HG02588 (cell line): ENCODE measurements at regions not wholly inside any gene's neighbourhood (a gene's known extent, or its start where the extent isn't known, plus 50 kb on each side); places are given as distances from the start of the nearest gene placed in this dataset.

Experiments
- ATAC-seq: cut with Tn5 transposase; IDR thresholded peaks from one replicate; pipeline ENCODE4 v1.9.1; 2021; ENCODE audit warnings: mild to moderate bottlenecking, moderate library complexity; ENCODE audit not compliant: unreplicated experiment

GRCh38 chr2:42849311-42849710 is 56.9 kb upstream of the HAAO start:
- ATAC-seq = no peak

- no peak for ATAC-seq
Measured at GRCh38 chr2:42848726-42849290, 56.4 kb upstream of the HAAO start.

DNA sequence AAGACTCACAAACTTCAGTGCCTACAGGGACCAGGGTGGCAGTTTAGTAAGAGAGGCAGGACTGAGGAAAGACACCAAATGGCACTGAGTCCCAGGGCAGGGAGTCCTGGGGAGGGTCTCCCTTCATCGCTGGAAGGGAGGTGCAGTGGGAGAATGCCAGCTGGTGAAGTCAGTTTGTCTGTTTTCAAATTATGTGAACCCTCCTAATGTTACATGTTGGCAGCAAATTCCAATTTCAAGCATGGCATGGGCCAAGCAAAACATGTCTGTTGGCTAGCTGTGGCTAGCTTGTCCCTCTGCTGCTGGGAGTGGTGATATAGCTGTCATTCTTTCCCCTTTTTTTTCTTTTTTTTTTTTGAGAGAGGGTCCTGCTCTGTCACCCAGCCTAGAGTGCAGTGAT is 55.9 kb upstream of the HAAO start:
- ATAC-seq = no peak

DNA sequence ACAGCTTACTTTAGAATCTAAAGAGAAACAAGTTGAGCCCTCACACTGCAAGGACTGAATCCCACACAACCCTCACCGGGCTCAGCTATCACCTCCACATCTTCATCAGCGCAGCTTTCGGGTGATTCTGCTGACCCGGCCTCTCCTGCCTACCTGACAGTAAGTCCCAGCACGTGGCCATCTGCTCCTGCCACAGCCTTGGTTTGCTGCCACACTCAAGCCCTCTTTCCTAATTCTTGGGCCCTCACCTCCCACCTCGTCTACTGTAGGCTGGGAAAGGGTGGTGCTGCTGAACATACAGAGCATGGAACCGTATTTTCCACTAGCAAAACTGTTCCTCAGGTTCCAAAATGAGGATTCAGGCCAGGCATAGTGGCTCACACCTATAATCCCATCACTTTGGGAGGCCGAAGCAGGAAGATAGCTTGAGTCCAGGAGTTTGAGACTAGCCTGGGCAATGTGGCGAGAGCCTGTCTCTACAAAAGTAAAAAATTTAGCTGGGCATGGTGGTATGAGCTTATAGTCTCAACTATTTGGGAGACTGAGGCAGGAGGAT is 55.3 kb upstream of the HAAO start:
- ATAC-seq = no peak

- ATAC-seq = no peak
Measured at GRCh38 chr2:42846932-42847595, 54.7 kb upstream of the HAAO start.

DNA sequence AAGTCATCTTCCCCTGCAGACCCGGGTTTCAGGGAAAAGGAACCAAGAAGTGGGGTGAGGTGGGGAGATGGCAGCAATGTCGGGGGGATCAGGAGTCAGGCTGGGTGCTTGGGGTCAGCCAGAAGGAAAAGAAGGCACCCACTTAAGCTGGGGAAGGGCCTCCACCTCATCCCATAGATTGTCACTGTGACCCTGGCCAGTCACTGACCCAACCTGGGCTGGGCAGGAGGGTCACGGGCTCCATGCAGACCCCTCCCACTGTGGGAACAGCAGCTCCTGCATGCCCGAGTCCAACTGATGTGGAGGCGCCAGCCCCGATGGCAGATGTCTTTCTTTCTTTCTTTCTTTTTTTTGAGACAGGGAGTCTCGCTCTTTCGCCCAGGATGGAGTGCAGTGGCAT is 53.6 kb upstream of the HAAO start:
- ATAC-seq = no peak

- no peak for ATAC-seq
Measured at GRCh38 chr2:42844901-42845821, 52.8 kb upstream of the HAAO start.

DNA sequence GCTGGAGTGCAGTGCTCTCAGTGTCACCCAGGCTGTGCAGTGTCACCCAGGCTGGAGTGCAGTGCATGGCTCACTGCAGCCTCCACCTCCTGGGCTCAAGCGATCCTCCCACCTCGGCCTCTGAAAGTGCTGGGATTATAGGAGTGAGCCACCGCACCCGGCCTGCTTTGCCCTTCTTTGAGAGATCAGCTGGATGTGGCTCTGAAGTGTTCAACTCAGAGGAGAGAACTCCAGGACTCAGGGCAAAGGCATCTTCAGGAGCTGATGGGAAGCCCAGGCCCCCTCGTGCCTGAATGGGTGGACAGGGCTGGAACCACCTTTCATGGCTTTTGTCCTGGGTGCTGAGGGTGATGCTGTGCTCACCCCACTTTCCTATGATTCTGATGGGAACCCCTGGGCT is 52.0 kb upstream of the HAAO start:
- no peak for ATAC-seq

GRCh38 chr2:42843611-42844010 is 51.2 kb upstream of the HAAO start:
- ATAC-seq = no peak

GRCh38 chr2:42843131-42843530 is 50.7 kb upstream of the HAAO start:
- ATAC-seq = no peak

DNA sequence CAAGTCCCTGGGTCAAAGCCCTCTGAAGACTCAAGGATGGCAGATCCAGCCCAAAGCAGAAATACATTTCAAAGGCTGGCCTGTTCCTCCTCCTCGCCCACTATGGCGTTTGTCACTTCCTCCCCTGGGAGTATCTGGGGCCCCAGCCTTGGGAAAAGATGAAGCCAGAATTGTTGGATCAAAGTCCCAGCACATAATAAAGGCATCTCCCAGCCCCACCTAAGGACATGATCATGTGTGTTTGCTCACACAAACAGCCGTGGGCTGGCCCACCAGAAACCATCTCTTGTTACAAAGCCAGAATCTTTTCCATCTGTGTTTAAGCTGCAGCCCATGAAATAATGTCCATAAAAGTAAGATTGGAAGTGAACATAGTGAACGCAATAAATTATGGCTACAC is 50.1 kb upstream of the HAAO start:
- no peak for ATAC-seq
